ENCODE measurements at regions not wholly inside any gene's neighbourhood (a gene's known extent, or its start where the extent isn't known, plus 50 kb on each side); places are given as distances from the start of the nearest gene placed in this dataset.
"Not testable (repeated sequence)": the region's sequence is repeated elsewhere in the genome, so short reads cannot be mapped to it uniquely, and the experiment has no call there.

- H3K36me3 Mint-ChIP-seq (ENCODE audit: low read depth) = no peaks in the 10 kb centered on the region
- H3K4me1 Mint-ChIP-seq = no peaks in the 10 kb centered on the region
- H3K4me3 Mint-ChIP-seq = no peak overlapping the region
- TF ChIP-seq, protein P1, sequence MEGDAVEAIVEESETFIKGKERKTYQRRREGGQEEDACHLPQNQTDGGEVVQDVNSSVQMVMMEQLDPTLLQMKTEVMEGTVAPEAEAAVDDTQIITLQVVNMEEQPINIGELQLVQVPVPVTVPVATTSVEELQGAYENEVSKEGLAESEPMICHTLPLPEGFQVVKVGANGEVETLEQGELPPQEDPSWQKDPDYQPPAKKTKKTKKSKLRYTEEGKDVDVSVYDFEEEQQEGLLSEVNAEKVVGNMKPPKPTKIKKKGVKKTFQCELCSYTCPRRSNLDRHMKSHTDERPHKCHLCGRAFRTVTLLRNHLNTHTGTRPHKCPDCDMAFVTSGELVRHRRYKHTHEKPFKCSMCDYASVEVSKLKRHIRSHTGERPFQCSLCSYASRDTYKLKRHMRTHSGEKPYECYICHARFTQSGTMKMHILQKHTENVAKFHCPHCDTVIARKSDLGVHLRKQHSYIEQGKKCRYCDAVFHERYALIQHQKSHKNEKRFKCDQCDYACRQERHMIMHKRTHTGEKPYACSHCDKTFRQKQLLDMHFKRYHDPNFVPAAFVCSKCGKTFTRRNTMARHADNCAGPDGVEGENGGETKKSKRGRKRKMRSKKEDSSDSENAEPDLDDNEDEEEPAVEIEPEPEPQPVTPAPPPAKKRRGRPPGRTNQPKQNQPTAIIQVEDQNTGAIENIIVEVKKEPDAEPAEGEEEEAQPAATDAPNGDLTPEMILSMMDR (conservative IDR thresholded peaks at IDR 0.05) = no peak
- DNase-seq (ENCODE audit: low read depth, low spot score) = no peak
- H3K27ac Mint-ChIP-seq (ENCODE audit: unreplicated experiment) = no peak overlapping the region
- H3K27me3 Mint-ChIP-seq (ENCODE audit: low read depth) = no peaks in the 10 kb centered on the region
- H3K9me3 Mint-ChIP-seq = peaks cover 3% of the 10 kb centered on the region
These were observed 600.5 kb downstream of the LTN1 start for GRCh38 chr21:28391938-28392849.

GRCh38 chr21:28387220-28387619 is 605.5 kb downstream of the LTN1 start:
- Mint-ChIP-seq H3K27me3 (ENCODE audit: low read depth) (no peaks in the 10 kb centered on the region), H3K9me3 (no peaks in the 10 kb centered on the region), H3K27ac (ENCODE audit: unreplicated experiment) (no peak overlapping the region), H3K4me1 (no peaks in the 10 kb centered on the region), H3K4me3 (no peak overlapping the region), H3K36me3 (ENCODE audit: low read depth) (no peaks in the 10 kb centered on the region)
- no peak for DNase-seq (ENCODE audit: low read depth, low spot score)
- TF ChIP-seq, protein P1 (conservative IDR thresholded peaks at IDR 0.05) = no peak

- H3K9me3 Mint-ChIP-seq = no peaks in the 10 kb centered on the region
- H3K4me3 Mint-ChIP-seq = no peak overlapping the region
- H3K27me3 Mint-ChIP-seq (ENCODE audit: low read depth) = no peaks in the 10 kb centered on the region
- DNase-seq (ENCODE audit: low read depth, low spot score) = no peak
- TF ChIP-seq, protein P1 (conservative IDR thresholded peaks at IDR 0.05) = no peak
- peaks cover 3% of the 10 kb centered on the region for H3K4me1 Mint-ChIP-seq
- no peaks in the 10 kb centered on the region for H3K36me3 Mint-ChIP-seq (ENCODE audit: low read depth)
- no peak overlapping the region for H3K27ac Mint-ChIP-seq (ENCODE audit: unreplicated experiment)
These were observed 606.8 kb downstream of the LTN1 start for GRCh38 chr21:28385845-28386244.

DNA sequence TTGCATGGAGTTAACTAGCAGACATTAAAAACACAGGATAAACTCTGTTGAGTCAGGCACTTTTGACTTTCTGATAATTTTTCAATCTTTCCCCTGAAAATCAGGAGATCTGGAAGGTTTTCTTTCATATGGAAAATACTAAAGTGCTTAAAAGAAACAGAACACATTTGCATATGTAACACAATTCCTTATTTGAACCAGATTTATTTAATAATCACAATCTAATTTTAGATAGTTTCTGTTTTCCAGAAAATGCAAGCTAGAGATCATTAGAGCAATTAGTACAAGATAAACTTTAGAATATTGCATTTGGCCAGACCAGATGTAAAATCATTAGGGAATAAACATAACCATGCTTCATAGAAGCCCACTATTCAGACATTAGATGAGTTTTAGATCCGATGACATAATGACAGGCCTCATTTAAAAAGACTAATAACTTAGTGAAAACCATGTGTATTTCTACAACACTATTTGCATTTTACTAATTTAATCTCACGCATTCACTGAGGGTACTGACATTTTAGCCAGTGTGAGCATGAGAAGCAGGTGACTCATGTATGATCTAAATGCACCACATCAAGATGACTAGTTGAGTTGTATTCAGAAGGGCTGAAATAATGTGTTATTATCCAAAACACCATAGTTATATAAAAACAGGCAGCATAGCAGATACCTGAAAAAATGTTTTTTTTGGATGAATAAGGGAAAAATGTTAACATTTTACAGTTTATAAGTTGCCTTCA is 611.5 kb downstream of the LTN1 start:
- H3K36me3 Mint-ChIP-seq (ENCODE audit: low read depth); H3K9me3 Mint-ChIP-seq; DNase-seq (ENCODE audit: low read depth, low spot score); H3K27ac Mint-ChIP-seq (ENCODE audit: unreplicated experiment); H3K27me3 Mint-ChIP-seq (ENCODE audit: low read depth); H3K4me3 Mint-ChIP-seq: not testable (repeated sequence)
- H3K4me1 Mint-ChIP-seq = peaks cover 16% of the 10 kb centered on the region

GRCh38 chr21:28380241-28380640 is 612.4 kb downstream of the LTN1 start:
- H3K27ac Mint-ChIP-seq (ENCODE audit: unreplicated experiment) = no peak overlapping the region
- no peaks in the 10 kb centered on the region for H3K27me3 Mint-ChIP-seq (ENCODE audit: low read depth)
- no peaks in the 10 kb centered on the region for H3K36me3 Mint-ChIP-seq (ENCODE audit: low read depth)
- no peak for DNase-seq (ENCODE audit: low read depth, low spot score)
- H3K4me1 Mint-ChIP-seq = peaks cover 16% of the 10 kb centered on the region
- H3K4me3 Mint-ChIP-seq = no peak overlapping the region
- TF ChIP-seq, protein P1 (conservative IDR thresholded peaks at IDR 0.05) = no peak
- H3K9me3 Mint-ChIP-seq = no peaks in the 10 kb centered on the region

- TF ChIP-seq, protein P1 (conservative IDR thresholded peaks at IDR 0.05) = no peak
- no peak for DNase-seq (ENCODE audit: low read depth, low spot score)
- H3K36me3 Mint-ChIP-seq (ENCODE audit: low read depth) = no peaks in the 10 kb centered on the region
- no peak overlapping the region for H3K4me3 Mint-ChIP-seq
- H3K4me1 Mint-ChIP-seq = peaks cover 16% of the 10 kb centered on the region
- no peaks in the 10 kb centered on the region for H3K27me3 Mint-ChIP-seq (ENCODE audit: low read depth)
- no peak overlapping the region for H3K27ac Mint-ChIP-seq (ENCODE audit: unreplicated experiment)
- H3K9me3 Mint-ChIP-seq = peaks cover under 1% of the 10 kb centered on the region
These were observed 614.7 kb downstream of the LTN1 start for GRCh38 chr21:28378026-28378425.

Data from neural crest cell (in vitro differentiated cells).